ENCODE measurements at regions not wholly inside any gene's neighbourhood (a gene's known extent, or its start where the extent isn't known, plus 50 kb on each side); places are given as distances from the start of the nearest gene placed in this dataset.

DNA sequence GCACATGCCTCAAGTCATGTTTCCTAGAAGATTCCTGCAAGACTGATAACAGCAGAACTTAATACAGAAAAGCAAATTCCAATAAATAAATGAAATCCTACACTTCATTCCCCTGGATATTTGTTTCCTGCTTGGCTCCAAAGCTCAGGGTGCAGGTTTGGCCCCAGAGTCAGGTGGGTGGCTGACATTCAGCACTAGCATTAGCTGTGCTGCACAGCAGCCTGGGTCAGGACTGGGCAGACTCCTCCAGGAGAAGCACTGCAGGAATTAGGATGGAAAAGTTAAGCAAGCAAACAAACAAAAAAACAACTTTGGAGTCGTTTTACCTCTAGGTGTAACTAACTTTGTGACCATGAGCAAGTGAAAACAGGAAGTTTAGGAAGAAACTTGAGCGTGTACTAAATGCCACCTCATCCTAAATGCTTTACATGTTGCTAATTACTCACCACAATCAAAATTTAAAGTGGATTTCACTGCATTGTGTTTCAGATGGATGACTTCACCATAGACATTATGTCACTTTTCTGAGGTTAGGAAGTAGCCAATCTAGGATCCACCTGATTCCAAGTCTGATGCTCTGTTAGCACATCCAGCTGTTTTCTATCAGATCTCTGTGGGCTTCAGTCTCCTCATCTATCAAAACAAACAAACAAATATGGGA lies 239.4 kb downstream of the C7orf25 start:
- no peak overlapping the region for H3K4me3 ChIP-seq (ENCODE audit: low read depth, low read length)
- TF ChIP-seq, protein P1, sequence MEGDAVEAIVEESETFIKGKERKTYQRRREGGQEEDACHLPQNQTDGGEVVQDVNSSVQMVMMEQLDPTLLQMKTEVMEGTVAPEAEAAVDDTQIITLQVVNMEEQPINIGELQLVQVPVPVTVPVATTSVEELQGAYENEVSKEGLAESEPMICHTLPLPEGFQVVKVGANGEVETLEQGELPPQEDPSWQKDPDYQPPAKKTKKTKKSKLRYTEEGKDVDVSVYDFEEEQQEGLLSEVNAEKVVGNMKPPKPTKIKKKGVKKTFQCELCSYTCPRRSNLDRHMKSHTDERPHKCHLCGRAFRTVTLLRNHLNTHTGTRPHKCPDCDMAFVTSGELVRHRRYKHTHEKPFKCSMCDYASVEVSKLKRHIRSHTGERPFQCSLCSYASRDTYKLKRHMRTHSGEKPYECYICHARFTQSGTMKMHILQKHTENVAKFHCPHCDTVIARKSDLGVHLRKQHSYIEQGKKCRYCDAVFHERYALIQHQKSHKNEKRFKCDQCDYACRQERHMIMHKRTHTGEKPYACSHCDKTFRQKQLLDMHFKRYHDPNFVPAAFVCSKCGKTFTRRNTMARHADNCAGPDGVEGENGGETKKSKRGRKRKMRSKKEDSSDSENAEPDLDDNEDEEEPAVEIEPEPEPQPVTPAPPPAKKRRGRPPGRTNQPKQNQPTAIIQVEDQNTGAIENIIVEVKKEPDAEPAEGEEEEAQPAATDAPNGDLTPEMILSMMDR (IDR thresholded peaks at IDR 0.05; ENCODE audit: low read depth, low read length) = no peak

DNA sequence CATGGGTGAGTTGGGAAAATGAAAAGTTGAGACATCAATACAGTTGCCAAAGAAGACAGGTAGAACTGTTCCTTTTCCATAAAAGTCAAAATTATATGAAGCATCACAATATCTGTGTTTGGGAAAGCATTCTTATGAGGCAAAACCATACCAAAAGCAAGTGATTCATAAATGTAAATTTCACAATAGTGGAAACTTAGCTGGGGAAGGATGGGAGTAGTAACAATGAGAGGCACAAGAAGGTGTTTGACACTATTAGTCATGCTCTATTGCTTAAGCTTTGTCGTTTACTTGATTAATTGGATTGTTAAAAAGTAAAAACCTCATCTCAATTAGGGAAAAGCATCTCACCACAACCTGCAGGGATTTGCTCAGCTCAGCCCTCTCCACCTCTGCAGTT lies 240.2 kb downstream of the C7orf25 start:
- no peak overlapping the region for H3K4me3 ChIP-seq (ENCODE audit: low read depth, low read length)
- TF ChIP-seq, protein P1 (IDR thresholded peaks at IDR 0.05; ENCODE audit: low read depth, low read length) = no peak

DNA sequence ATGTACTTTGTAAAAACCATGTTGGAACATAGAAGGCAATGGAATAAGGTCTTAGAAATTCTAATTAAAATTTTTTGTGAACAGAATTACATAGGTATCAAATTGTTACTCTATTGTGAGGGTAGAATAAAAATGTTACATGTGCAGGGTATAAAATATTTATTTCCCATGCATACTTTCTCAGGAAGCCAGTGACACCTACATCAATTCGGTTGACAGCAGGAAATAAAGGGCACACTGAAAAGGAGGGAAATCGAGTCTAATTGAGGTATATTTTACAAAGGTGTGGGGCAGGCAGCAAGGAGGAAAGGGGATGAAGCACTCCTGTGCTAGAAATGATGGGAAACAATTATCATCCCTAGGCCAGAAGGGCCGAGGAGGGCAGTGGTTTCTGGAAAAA lies 244.9 kb downstream of the C7orf25 start:
- TF ChIP-seq, protein P1 (IDR thresholded peaks at IDR 0.05; ENCODE audit: low read depth, low read length) = no peak
- no peak overlapping the region for H3K4me3 ChIP-seq (ENCODE audit: low read depth, low read length)

DNA sequence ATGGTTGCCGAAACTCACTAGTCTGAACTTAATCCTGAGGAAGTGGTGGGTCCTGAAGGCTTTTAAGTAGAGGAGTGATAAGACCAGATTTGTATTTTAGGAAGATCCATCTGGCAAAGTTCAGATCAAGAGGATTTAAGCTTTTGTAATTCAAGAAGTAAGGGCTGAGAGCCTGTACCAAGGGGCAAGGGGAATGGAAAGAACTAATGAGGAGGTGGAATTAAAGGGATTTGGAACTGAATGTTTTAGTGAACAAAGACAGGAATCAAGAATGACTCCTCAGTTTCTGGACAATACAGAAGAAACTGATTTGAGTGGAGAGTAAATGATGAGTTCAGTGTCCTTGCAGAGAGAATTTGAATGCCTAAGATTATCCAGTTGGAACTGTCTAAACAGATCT lies 249.0 kb downstream of the C7orf25 start:
- TF ChIP-seq, protein P1 (IDR thresholded peaks at IDR 0.05; ENCODE audit: low read depth, low read length) = no peak

DNA sequence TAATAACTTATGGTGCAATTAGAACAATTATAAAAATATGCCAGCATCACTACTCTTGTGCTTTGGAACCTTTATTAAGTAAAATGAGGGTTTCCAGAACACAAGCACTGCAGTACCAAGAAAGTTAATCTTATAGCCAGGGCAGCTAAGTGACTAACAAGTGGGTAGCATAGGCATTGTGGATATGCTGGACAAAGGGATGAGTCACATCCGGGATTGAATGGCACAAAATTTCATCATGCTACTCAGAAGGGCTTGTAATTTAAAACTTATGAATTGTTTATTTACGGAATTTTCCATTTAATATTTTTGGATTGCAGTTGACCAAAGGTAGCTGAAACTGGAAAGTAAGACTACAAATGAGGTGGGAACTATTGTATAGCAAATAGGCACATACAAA lies 250.6 kb downstream of the C7orf25 start:
- TF ChIP-seq, protein P1 (IDR thresholded peaks at IDR 0.05; ENCODE audit: low read depth, low read length) = no peak
- no peak overlapping the region for H3K4me3 ChIP-seq (ENCODE audit: low read depth, low read length)

More for the DNA sequence above, 249.0 kb downstream of the C7orf25 start:
- no peak overlapping the region for H3K4me3 ChIP-seq (ENCODE audit: low read depth, low read length)

DNA sequence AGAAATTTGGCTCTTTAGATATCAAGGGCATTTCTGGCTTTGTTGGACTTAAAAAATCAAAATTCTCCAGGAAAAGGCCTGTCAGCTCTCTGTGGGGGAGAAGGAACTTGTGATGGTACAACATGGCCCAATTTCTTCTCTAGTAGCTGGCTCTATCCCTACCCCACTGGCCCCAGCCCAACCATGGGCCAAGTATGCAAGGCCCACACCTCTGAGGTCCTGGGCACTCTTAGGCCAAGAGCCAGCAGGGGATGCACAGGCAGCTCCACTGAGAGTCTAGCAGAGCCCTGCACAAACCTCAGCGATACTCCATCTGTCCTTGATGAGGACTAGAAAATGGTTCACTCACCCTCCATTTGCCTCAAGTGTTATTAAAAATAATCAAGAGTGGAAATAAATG lies 261.2 kb downstream of the C7orf25 start:
- H3K4me3 ChIP-seq (ENCODE audit: low read depth, low read length) = no peak overlapping the region
- TF ChIP-seq, protein P1 (IDR thresholded peaks at IDR 0.05; ENCODE audit: low read depth, low read length) = no peak

DNA sequence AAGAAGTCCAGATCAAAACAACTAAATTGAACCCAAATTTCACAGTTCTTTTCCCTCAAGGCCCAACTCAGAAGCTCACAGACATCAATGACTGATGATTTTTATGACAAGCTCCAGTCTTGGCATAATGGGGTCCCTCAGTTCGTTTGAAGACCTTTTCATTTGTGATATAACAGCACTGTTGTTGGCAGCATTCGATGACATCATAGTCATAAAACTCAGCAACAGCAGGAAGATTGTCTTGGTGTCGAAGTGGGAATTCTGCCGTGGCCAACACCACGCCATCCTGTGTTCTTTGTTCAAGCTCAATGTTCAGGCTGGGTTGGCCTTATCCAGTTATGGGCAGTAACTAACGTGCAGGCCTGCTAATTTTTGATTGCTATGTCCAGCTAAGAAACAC lies 261.7 kb downstream of the C7orf25 start:
- H3K4me3 ChIP-seq (ENCODE audit: low read depth, low read length) = no peak overlapping the region
- TF ChIP-seq, protein P1 (IDR thresholded peaks at IDR 0.05; ENCODE audit: low read depth, low read length) = no peak

Measured in WI38 (cell line).